GM19397 (cell line): ENCODE measurements at regions not wholly inside any gene's neighbourhood (a gene's known extent, or its start where the extent isn't known, plus 50 kb on each side); places are given as distances from the start of the nearest gene placed in this dataset.

ENCODE experiments used
- ATAC-seq: cut with Tn5 transposase; IDR thresholded peaks from one replicate; pipeline ENCODE4 v1.9.1; 2021; ENCODE audit warnings: mild to moderate bottlenecking, moderate library complexity; ENCODE audit not compliant: unreplicated experiment

DNA sequence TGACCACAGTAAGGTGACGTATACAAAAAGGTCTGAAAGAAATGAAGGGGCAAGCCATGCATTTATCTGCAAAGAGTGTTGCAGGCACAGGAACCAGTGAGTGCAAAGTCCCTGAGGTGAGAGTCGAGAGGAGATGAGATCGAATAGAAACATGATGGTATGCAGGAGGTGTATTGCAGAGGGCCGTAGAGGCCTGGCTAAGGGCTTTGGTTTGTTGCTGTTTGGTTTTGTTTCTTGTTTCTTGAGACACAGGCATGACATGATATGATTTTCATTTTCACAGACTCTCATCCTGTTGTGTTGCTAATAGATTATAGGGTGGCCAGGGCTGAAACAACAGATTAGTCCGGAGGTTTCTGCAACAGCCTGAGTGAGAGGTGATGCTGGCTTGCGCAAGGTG lies 80.4 kb downstream of the HSPH1 start:
- peak; percentile 52 for ATAC-seq

DNA sequence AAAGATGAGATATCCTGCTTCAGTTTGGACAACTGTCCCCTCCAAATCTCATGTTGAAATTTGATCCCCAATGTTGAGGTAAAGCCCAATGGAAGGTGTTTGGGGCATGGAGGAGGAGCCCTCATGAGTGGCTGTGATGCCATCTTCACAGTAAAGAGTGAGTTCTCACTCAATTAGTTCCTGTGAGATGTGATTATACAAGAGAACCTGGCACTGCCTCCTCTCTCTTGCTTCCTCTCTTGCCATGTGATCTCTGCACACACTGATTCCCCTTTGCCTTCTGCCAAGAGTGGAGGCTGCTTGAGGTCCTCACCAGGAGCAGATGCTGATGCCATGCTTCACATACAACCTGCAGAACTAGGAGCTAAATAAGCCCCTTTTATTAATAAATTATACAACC lies 86.9 kb downstream of the HSPH1 start:
- ATAC-seq = no peak

DNA sequence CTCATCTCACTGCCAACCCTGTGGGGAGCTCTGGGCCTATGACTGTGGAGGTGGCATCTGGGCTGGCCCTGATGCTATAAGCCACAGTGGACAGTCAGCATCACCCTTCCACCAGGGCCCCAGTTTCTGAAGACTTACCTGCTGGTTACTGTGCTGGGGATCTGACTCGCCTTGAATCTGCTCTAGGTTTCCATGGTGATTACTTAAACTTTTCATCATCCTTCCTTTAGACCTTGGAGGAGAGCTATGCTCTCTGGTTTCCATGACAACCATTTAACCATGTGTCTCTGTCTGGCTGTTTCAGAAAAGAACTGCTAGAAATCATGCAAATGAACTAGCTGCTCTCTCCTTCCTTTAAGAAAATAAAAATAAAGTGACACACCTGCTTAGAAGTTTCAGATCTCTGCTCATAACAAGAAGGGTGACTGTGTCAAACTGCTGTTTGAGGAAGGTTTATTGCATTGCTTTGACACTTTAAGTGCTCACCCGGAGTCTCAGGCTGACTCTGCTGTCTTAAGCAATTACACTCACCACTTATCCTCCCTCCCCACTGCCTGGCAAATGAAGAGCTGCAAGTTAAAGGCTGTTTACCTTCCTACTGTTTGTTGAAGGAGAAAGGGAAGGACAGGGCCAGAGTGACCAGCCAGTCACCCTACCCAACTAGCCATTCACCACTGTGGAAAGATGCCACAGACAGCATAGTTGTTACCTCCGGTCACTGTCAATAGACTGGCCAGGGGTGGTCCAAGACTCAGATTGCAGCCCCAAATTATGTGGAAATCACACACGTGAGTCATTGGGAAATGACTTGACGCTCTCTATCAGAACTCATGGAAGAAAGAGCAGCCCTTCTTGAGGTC lies 87.6 kb downstream of the HSPH1 start:
- peak; percentile 91 for ATAC-seq

DNA sequence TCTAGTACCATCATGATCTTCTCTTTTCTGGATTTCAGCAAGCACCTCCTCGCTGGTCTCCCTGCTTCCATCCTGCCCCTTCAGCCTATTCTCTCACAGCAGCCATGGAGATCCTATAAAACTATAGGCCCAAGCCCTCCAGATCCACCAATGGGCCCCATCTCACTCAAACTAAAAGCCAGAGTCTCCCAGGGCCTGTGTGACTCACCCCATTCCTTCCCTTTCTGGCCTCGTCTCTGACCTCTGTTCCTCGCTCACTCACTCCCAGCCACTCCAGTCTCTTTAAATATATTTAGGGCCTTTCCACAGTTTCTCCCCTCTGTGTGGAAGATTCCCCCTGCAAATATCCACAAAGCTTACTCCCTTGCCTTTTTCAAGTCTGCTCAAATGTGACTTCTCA lies 89.7 kb downstream of the HSPH1 start:
- no peak for ATAC-seq

DNA sequence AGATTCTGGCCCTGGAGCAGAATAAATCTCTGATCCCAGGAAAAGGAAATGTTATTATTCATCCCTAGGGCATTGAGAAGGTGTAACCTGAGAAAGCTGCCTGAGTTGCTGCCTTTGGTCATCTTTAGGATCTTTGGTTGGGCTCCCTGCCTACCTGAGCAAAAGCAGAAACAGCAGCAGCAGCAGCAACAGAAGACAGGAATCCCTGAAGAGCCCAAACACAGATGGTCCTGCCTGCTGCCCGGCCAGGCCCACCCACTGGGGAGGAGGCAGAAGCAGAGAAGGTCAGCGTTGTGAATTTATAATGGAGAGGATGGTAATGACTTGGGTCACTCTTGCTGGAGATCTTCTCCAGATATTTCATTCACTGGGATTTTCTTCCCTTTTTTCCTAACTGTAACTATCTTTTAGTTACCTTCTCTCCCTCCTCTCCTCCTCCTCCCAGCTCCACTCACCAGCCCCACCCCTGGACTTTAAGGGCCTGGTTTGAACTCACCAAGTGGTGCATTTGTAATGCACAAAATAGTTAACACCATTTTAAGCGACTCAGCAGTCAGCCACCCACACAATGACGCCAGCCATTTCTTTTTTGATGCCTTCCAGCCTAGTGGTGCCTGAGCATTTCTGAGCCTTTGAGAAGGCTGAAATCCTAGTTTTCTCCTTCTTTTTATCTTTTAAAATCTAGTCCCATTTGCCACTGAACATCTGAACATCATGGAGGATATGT lies 91.7 kb downstream of the HSPH1 start:
- no peak for ATAC-seq

GRCh38 chr13:31068119-31068423 lies 93.6 kb downstream of the HSPH1 start:
- no peak for ATAC-seq

GRCh38 chr13:31067416-31068118 lies 94.1 kb downstream of the HSPH1 start:
- no peak for ATAC-seq

GRCh38 chr13:31064636-31065035 lies 97.1 kb downstream of the HSPH1 start:
- no peak for ATAC-seq

- ATAC-seq = no peak
These were observed 97.9 kb downstream of the HSPH1 start for GRCh38 chr13:31063772-31064171.

DNA sequence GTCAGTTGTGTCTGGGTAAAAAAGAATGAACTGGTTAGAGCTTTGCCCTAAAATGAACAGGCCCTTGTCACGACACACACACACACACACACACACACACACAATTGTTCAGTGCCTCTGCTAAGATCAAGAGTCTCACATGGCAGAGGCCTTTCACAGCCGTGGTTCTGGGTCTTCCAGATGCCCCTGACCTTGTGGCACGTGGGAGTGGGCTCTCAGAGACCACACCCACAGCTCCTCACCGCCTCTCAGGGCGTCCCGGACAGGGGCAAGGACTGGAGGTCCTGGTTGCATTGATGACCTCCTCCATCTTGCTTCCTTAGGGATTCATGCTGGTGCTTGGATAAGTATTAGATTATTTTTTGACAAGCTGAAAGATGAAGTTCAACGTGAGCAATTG lies 101.0 kb downstream of the HSPH1 start:
- no peak for ATAC-seq

DNA sequence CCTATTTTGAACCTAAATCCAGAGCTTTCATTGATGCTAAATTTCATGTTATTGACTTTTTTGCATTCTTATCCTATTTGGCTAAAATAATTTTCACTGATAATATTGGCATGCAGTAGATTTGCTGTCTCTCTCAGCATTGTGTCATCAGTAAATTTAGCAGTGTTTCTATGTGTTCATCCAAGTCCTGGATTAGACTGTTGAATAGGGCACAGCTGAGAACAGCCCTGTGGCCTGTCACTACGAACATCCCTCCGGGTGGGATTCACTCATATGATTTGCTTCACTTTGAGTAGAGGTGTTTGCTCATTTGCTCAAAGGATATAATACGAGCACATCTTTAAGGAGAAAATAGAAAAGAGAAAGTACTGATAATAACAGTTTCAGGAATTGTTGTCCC lies 101.5 kb downstream of the HSPH1 start:
- no peak for ATAC-seq

- no peak for ATAC-seq
These were observed 104.2 kb downstream of the HSPH1 start for GRCh38 chr13:31057403-31058033.

GRCh38 chr13:31056644-31057271 lies 104.9 kb downstream of the HSPH1 start:
- ATAC-seq = no peak

GRCh38 chr13:31055589-31055988 lies 106.1 kb downstream of the HSPH1 start:
- ATAC-seq = no peak

DNA sequence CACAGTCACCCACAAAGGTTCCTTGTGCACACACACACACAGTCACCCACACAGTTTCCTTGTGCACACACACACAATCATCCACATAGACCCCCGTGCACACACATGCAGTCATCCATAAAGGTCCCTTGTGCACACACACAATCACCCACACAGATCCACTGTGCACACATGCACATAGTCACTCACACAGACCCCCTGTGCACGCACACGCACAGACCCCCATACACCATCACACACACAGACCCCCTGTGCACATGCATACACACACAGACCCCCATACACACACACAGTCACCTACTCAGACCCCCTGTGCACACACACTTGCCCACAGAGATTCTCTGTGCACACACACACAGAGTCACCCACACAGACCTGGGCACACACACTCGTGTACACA lies 107.1 kb downstream of the HSPH1 start:
- no peak for ATAC-seq

GRCh38 chr13:31053896-31054295 lies 107.8 kb downstream of the HSPH1 start:
- no peak for ATAC-seq

DNA sequence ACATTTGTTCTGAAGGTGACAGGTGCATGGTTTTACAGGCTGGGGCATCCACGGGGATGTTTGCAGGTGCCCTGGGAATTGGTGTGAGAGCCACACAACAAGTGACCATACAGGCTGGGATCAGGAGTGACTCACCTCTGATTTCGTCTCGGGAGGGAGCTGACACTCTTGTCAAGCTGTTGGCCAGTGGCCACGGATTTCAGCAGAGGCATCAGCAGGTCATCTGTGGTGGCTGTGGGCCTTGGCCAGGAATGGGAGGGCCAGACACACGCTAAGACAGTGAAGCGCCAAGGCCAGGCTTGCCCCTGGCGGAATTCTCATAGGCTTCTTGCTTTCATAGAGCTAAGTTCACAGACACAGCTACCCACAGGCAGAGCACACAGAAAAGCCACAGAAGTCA lies 108.6 kb downstream of the HSPH1 start:
- ATAC-seq = no peak

DNA sequence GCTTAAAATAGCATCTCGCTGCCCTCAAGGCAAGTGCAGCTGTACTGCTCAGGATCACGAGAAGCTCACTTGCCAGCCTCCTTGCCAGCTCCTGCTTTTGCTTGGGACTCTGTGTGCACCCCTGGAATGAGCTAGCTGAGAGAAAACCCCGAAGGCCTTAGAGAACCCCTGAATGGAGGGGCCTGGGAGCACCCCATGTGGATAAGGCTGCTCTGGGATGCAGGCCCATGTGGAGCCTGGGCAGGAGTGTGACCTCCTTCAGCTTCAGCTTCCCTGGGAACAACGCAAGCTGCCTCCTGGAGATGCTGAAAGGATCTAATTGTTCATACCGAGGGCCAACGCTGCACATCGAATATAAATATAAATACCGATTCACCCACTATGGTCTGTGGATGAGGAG lies 109.2 kb downstream of the HSPH1 start:
- no peak for ATAC-seq

DNA sequence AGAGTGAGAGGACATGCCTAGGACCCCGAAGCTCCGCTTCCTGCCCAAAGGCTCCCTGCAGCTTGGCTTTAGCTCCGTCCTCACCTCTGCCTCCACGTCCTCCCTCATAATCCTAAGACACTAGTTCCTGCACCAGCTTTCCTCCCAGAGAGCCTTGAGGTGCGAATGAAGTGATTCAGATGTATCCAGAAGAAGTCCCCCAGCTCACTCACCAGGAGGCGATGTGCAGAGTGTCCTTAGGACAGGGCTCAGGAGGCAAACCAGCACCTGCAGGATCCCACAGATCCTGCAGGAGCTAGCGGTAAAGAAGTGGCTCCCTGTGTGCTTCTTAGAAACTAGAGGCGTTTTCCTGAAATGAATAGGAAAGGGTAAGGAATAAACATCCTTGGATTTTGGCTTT lies 109.7 kb downstream of the HSPH1 start:
- no peak for ATAC-seq

GRCh38 chr13:31050486-31051400 lies 111.0 kb downstream of the HSPH1 start:
- no peak for ATAC-seq
